ENCODE measurements at regions not wholly inside any gene's neighbourhood (a gene's known extent, or its start where the extent isn't known, plus 50 kb on each side); places are given as distances from the start of the nearest gene placed in this dataset.

GRCh38 chr20:22204801-22205200 is 379.6 kb downstream of the FOXA2 start:
- no peak overlapping the region for H3K4me3 ChIP-seq (ENCODE audit: low read length)
- TF ChIP-seq ZNF274 (IDR thresholded peaks at IDR 0.05; ENCODE audit: low read depth, low read length) = no peak

GRCh38 chr20:22182148-22182547 is 402.2 kb downstream of the FOXA2 start:
- no peak overlapping the region for H3K4me3 ChIP-seq (ENCODE audit: low read length)
- TF ChIP-seq ZNF274 (IDR thresholded peaks at IDR 0.05; ENCODE audit: low read depth, low read length) = no peak

- no peak for TF ChIP-seq ZNF274 (IDR thresholded peaks at IDR 0.05; ENCODE audit: low read depth, low read length)
Observed at GRCh38 chr20:22180244-22180643, 404.1 kb downstream of the FOXA2 start.

GRCh38 chr20:22160101-22160652 is 424.2 kb downstream of the FOXA2 start:
- TF ChIP-seq ZNF274 (IDR thresholded peaks at IDR 0.05; ENCODE audit: low read depth, low read length) = no peak
- no peak overlapping the region for H3K4me3 ChIP-seq (ENCODE audit: low read length)

More at GRCh38 chr20:22180244-22180643, 404.1 kb downstream of the FOXA2 start:
- H3K4me3 ChIP-seq (ENCODE audit: low read length) = no peak overlapping the region

- no peak for TF ChIP-seq ZNF274 (IDR thresholded peaks at IDR 0.05; ENCODE audit: low read depth, low read length)
- no peak overlapping the region for H3K4me3 ChIP-seq (ENCODE audit: low read length)
Observed at GRCh38 chr20:22159276-22159675, 425.1 kb downstream of the FOXA2 start.

- H3K4me3 ChIP-seq (ENCODE audit: low read length) = no peak overlapping the region
- TF ChIP-seq ZNF274 (IDR thresholded peaks at IDR 0.05; ENCODE audit: low read depth, low read length) = no peak
Observed at GRCh38 chr20:22127587-22127986, 422.1 kb downstream of the PAX1 start.

- H3K4me3 ChIP-seq (ENCODE audit: low read length) = no peak overlapping the region
- no peak for TF ChIP-seq ZNF274 (IDR thresholded peaks at IDR 0.05; ENCODE audit: low read depth, low read length)
Observed at GRCh38 chr20:22106308-22106938, 401.0 kb downstream of the PAX1 start.

GRCh38 chr20:22101606-22102005 is 396.1 kb downstream of the PAX1 start:
- H3K4me3 ChIP-seq (ENCODE audit: low read length) = no peak overlapping the region
- TF ChIP-seq ZNF274 (IDR thresholded peaks at IDR 0.05; ENCODE audit: low read depth, low read length) = no peak

- no peak for TF ChIP-seq ZNF274 (IDR thresholded peaks at IDR 0.05; ENCODE audit: low read depth, low read length)
- H3K4me3 ChIP-seq (ENCODE audit: low read length) = no peak overlapping the region
Observed at GRCh38 chr20:22100686-22101085, 395.2 kb downstream of the PAX1 start.

GRCh38 chr20:22099348-22099747 is 393.9 kb downstream of the PAX1 start:
- H3K4me3 ChIP-seq (ENCODE audit: low read length) = no peak overlapping the region
- no peak for TF ChIP-seq ZNF274 (IDR thresholded peaks at IDR 0.05; ENCODE audit: low read depth, low read length)

GRCh38 chr20:22098511-22098910 is 393.0 kb downstream of the PAX1 start:
- H3K4me3 ChIP-seq (ENCODE audit: low read length) = no peak overlapping the region
- no peak for TF ChIP-seq ZNF274 (IDR thresholded peaks at IDR 0.05; ENCODE audit: low read depth, low read length)

- no peak overlapping the region for H3K4me3 ChIP-seq (ENCODE audit: low read length)
- TF ChIP-seq ZNF274 (IDR thresholded peaks at IDR 0.05; ENCODE audit: low read depth, low read length) = no peak
Observed at GRCh38 chr20:22093122-22093521, 387.7 kb downstream of the PAX1 start.

GRCh38 chr20:22088882-22089281 is 383.4 kb downstream of the PAX1 start:
- no peak for TF ChIP-seq ZNF274 (IDR thresholded peaks at IDR 0.05; ENCODE audit: low read depth, low read length)
- H3K4me3 ChIP-seq (ENCODE audit: low read length) = no peak overlapping the region

GRCh38 chr20:22080985-22081384 is 375.5 kb downstream of the PAX1 start:
- TF ChIP-seq ZNF274 (IDR thresholded peaks at IDR 0.05; ENCODE audit: low read depth, low read length) = no peak

GRCh38 chr20:22074635-22075034 is 369.2 kb downstream of the PAX1 start:
- TF ChIP-seq ZNF274 (IDR thresholded peaks at IDR 0.05; ENCODE audit: low read depth, low read length) = no peak
- no peak overlapping the region for H3K4me3 ChIP-seq (ENCODE audit: low read length)

More at GRCh38 chr20:22080985-22081384, 375.5 kb downstream of the PAX1 start:
- H3K4me3 ChIP-seq (ENCODE audit: low read length) = no peak overlapping the region

GRCh38 chr20:22071841-22072240 is 366.4 kb downstream of the PAX1 start:
- TF ChIP-seq ZNF274 (IDR thresholded peaks at IDR 0.05; ENCODE audit: low read depth, low read length) = no peak
- no peak overlapping the region for H3K4me3 ChIP-seq (ENCODE audit: low read length)
